HG03565 (cell line): ENCODE measurements at regions not wholly inside any gene's neighbourhood (a gene's known extent, or its start where the extent isn't known, plus 50 kb on each side); places are given as distances from the start of the nearest gene placed in this dataset.
"Not testable (repeated sequence)": the region's sequence is repeated elsewhere in the genome, so short reads cannot be mapped to it uniquely, and the experiment has no call there.

Experiments used
- ATAC-seq: cut with Tn5 transposase; IDR thresholded peaks from one replicate; pipeline ENCODE4 v1.9.1; 2021; ENCODE audit warnings: mild to moderate bottlenecking, moderate library complexity; ENCODE audit not compliant: unreplicated experiment

GRCh38 chr7:131865911-131866310 is 309.5 kb upstream of the PODXL start:
- ATAC-seq: no peak

GRCh38 chr7:131861620-131862346 is 305.4 kb upstream of the PODXL start:
- ATAC-seq: no peak

- ATAC-seq: peak; percentile 76
Observed at GRCh38 chr7:131859147-131859821, 302.9 kb upstream of the PODXL start.

- ATAC-seq: no peak
Observed at GRCh38 chr7:131858611-131859010, 302.2 kb upstream of the PODXL start.

GRCh38 chr7:131849472-131849871 is 293.0 kb upstream of the PODXL start:
- ATAC-seq: no peak

GRCh38 chr7:131848033-131848432 is 291.6 kb upstream of the PODXL start:
- ATAC-seq: no peak

- ATAC-seq: no peak
Observed at GRCh38 chr7:131845573-131846314, 289.3 kb upstream of the PODXL start.

- no peak for ATAC-seq
Observed at GRCh38 chr7:131844369-131844768, 287.9 kb upstream of the PODXL start.

- no peak for ATAC-seq
Observed at GRCh38 chr7:131843898-131844331, 287.5 kb upstream of the PODXL start.

- ATAC-seq: no peak
Observed at GRCh38 chr7:131839967-131840690, 283.7 kb upstream of the PODXL start.

GRCh38 chr7:131836733-131837132 is 280.3 kb upstream of the PODXL start:
- ATAC-seq: no peak

- ATAC-seq: no peak
Observed at GRCh38 chr7:131835141-131835540, 278.7 kb upstream of the PODXL start.

GRCh38 chr7:131830681-131831080 is 274.3 kb upstream of the PODXL start:
- ATAC-seq: no peak

GRCh38 chr7:131829947-131830558 is 273.6 kb upstream of the PODXL start:
- ATAC-seq: no peak

- no peak for ATAC-seq
Observed at GRCh38 chr7:131827421-131827820, 271.0 kb upstream of the PODXL start.

GRCh38 chr7:131826960-131827359 is 270.5 kb upstream of the PODXL start:
- no peak for ATAC-seq

- not testable (repeated sequence) for ATAC-seq
Observed at GRCh38 chr7:131823961-131824440, 267.6 kb upstream of the PODXL start.

GRCh38 chr7:131819891-131820290 is 263.5 kb upstream of the PODXL start:
- ATAC-seq: no peak

GRCh38 chr7:131816391-131817007 is 260.1 kb upstream of the PODXL start:
- no peak for ATAC-seq

GRCh38 chr7:131808736-131809135 is 252.3 kb upstream of the PODXL start:
- no peak for ATAC-seq
